GM21737 (cell line): ENCODE measurements at regions not wholly inside any gene's neighbourhood (a gene's known extent, or its start where the extent isn't known, plus 50 kb on each side); places are given as distances from the start of the nearest gene placed in this dataset.
"Not testable (repeated sequence)": the region's sequence is repeated elsewhere in the genome, so short reads cannot be mapped to it uniquely, and the experiment has no call there.

Experiments
- ATAC-seq: cut with Tn5 transposase; IDR thresholded peaks from one replicate; pipeline ENCODE4 v1.9.1; 2021; ENCODE audit warnings: mild to moderate bottlenecking, moderate library complexity; ENCODE audit not compliant: unreplicated experiment

- ATAC-seq: no peak
Observed at GRCh38 chr12:131430158-131430742, 280.6 kb upstream of the SFSWAP start.

GRCh38 chr12:131431126-131431655 is 279.7 kb upstream of the SFSWAP start:
- ATAC-seq: not testable (repeated sequence)

- no peak for ATAC-seq
Observed at GRCh38 chr12:131432532-131433260, 278.2 kb upstream of the SFSWAP start.

- ATAC-seq: no peak
Observed at GRCh38 chr12:131434208-131435125, 276.4 kb upstream of the SFSWAP start.

GRCh38 chr12:131436922-131437705 is 273.8 kb upstream of the SFSWAP start:
- no peak for ATAC-seq

- ATAC-seq: no peak
Observed at GRCh38 chr12:131437706-131438492, 273.0 kb upstream of the SFSWAP start.

GRCh38 chr12:131438493-131438835 is 272.4 kb upstream of the SFSWAP start:
- not testable (repeated sequence) for ATAC-seq

- no peak for ATAC-seq
Observed at GRCh38 chr12:131438881-131439280, 272.0 kb upstream of the SFSWAP start.

- ATAC-seq: not testable (repeated sequence)
Observed at GRCh38 chr12:131439752-131440151, 271.1 kb upstream of the SFSWAP start.

GRCh38 chr12:131440209-131441059 is 270.5 kb upstream of the SFSWAP start:
- not testable (repeated sequence) for ATAC-seq

GRCh38 chr12:131441060-131441396 is 269.9 kb upstream of the SFSWAP start:
- ATAC-seq: no peak

GRCh38 chr12:131441638-131442336 is 269.1 kb upstream of the SFSWAP start:
- ATAC-seq: no peak

GRCh38 chr12:131442337-131442918 is 268.5 kb upstream of the SFSWAP start:
- ATAC-seq: no peak

GRCh38 chr12:131443019-131444000 is 267.6 kb upstream of the SFSWAP start:
- no peak for ATAC-seq

- no peak for ATAC-seq
Observed at GRCh38 chr12:131444220-131445164, 266.4 kb upstream of the SFSWAP start.
